Epidermal melanocyte (primary cell): ENCODE measurements at regions not wholly inside any gene's neighbourhood (a gene's known extent, or its start where the extent isn't known, plus 50 kb on each side); places are given as distances from the start of the nearest gene placed in this dataset.
"Not testable (repeated sequence)": the region's sequence is repeated elsewhere in the genome, so short reads cannot be mapped to it uniquely, and the experiment has no call there.

Experiments
- DNase-seq: peaks from one replicate; pipeline ENCODE4 v3.0.0; 2011; ENCODE audit warnings: low spot score; ENCODE audit not compliant: insufficient read length

GRCh38 chr5:52255308-52255707, 532.4 kb upstream of the ITGA1 start:
- no peak for DNase-seq

GRCh38 chr5:52262844-52263243, 524.9 kb upstream of the ITGA1 start:
- DNase-seq: no peak

GRCh38 chr5:52269401-52269800, 518.3 kb upstream of the ITGA1 start:
- DNase-seq: no peak

- no peak for DNase-seq
Observed at GRCh38 chr5:52269859-52270258, 517.9 kb upstream of the ITGA1 start.

GRCh38 chr5:52275639-52276038, 512.1 kb upstream of the ITGA1 start:
- no peak for DNase-seq

- DNase-seq: no peak
Observed at GRCh38 chr5:52277101-52277500, 510.6 kb upstream of the ITGA1 start.

GRCh38 chr5:52282647-52283046, 505.1 kb upstream of the ITGA1 start:
- no peak for DNase-seq

GRCh38 chr5:52283221-52283620, 504.5 kb upstream of the ITGA1 start:
- DNase-seq: no peak

GRCh38 chr5:52300703-52301372, 486.9 kb upstream of the ITGA1 start:
- DNase-seq: no peak

GRCh38 chr5:52304816-52305215, 482.9 kb upstream of the ITGA1 start:
- not testable (repeated sequence) for DNase-seq

- DNase-seq: no peak
Observed at GRCh38 chr5:52328220-52328806, 459.4 kb upstream of the ITGA1 start.

GRCh38 chr5:52331725-52332124, 456.0 kb upstream of the ITGA1 start:
- no peak for DNase-seq

GRCh38 chr5:52334367-52334766, 453.3 kb upstream of the ITGA1 start:
- no peak for DNase-seq

- no peak for DNase-seq
Observed at GRCh38 chr5:52339285-52339684, 448.4 kb upstream of the ITGA1 start.

GRCh38 chr5:52342361-52342760, 445.4 kb upstream of the ITGA1 start:
- no peak for DNase-seq

GRCh38 chr5:52356311-52356918, 431.3 kb upstream of the ITGA1 start:
- DNase-seq: no peak

GRCh38 chr5:52359261-52359660, 428.5 kb upstream of the ITGA1 start:
- no peak for DNase-seq

- DNase-seq: no peak
Observed at GRCh38 chr5:52360985-52361384, 426.7 kb upstream of the ITGA1 start.

- no peak for DNase-seq
Observed at GRCh38 chr5:52374286-52374685, 413.4 kb upstream of the ITGA1 start.

GRCh38 chr5:52375969-52376368, 411.7 kb upstream of the ITGA1 start:
- DNase-seq: no peak

- no peak for DNase-seq
Observed at GRCh38 chr5:52376592-52376991, 411.1 kb upstream of the ITGA1 start.

- DNase-seq: no peak
Observed at GRCh38 chr5:52378237-52378636, 409.5 kb upstream of the ITGA1 start.

GRCh38 chr5:52388349-52388748, 399.4 kb upstream of the ITGA1 start:
- no peak for DNase-seq
